GM18520 (cell line): ENCODE measurements at regions not wholly inside any gene's neighbourhood (a gene's known extent, or its start where the extent isn't known, plus 50 kb on each side); places are given as distances from the start of the nearest gene placed in this dataset.
"Not testable (repeated sequence)": the region's sequence is repeated elsewhere in the genome, so short reads cannot be mapped to it uniquely, and the experiment has no call there.

Experiments
- ATAC-seq: cut with Tn5 transposase; IDR thresholded peaks from one replicate; pipeline ENCODE4 v1.9.1; 2021; ENCODE audit not compliant: unreplicated experiment

DNA sequence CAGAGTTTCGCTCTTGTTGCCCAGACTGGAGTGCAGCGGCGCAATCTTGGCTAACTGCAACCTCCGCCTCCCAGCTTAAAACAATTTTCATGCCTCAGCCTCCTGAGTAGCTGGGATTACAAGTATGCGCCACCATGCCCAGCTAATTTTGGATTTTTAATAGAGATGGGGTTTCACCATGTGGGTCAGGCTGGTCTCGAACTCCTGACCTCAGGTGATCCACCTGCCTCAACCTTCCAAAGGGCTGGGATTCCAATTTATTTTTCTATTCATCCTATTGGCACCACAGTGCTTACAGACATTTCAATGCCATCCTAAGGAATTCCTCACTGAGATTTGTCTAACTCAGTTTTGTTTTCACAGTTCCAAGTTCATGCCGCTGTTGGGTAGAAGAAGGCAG is 98.3 kb upstream of the EGLN3 start:
- ATAC-seq: not testable (repeated sequence)

GRCh38 chr14:34046799-34047520 is 96.1 kb upstream of the EGLN3 start:
- no peak for ATAC-seq

DNA sequence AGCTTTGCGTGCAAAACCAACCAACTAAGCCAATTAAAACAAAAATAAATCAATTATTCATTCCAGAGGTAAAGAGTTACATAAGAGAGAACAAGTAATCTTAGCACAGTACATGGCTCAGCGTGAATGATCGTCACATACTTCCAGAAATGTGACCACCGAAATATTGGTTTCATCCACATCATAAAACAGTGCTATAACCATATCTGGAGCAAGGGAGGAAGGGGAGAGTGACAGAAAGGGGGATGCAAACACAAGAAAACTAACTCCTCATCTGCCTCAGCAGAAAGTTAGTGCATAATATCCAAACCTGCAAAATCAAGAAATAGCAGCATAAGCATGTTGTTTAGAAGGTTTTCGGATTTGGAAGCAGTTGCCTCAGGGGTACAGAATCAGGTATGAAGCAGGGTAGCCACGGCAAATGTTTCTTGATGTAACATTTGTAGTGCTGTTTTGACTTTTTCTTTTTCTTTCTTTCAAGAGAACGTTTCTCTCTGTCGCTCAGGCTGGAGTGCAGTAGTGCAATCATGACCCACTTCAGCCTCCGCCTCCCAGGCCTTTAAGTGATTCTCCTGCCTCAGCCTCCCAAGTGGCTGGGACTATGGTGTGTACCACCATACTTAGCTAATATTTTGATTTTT is 93.9 kb upstream of the EGLN3 start:
- no peak for ATAC-seq

DNA sequence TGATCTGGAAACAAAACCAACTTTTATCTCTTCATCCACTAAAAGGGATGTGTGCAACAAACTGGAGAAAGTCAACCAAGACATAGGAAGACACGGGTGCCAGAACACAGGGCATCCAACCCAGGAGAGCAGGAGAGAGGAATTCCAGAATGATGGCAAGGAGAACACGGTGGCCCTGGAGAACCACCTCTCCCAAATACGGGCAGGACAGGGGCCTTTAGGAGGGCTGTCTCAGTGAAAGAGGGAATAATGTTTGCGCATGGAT is 93.4 kb upstream of the EGLN3 start:
- no peak for ATAC-seq

- peak; percentile 97 for ATAC-seq
Observed at GRCh38 chr14:34043627-34044372, 92.9 kb upstream of the EGLN3 start.

DNA sequence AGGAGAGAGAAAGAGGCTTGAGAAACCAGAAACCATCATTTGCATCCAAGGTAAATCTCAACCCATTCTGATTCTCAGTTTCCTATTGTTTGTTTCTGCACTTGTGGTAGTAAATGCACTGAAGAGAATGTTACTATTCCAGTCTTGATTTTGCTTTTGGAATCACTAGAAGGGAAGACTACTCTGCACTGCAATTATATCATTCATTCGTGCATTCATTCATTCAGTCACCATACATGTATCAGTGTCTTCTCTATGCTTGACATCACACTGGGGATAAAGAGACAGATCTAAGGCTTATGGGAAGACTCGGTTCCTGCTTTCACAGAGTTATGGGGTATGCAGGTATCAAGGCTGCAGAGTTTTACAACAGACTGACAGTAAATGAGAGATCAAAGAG is 90.3 kb upstream of the EGLN3 start:
- ATAC-seq: no peak

- ATAC-seq: no peak
Observed at GRCh38 chr14:34040766-34041165, 89.9 kb upstream of the EGLN3 start.

GRCh38 chr14:34039428-34040047 is 88.7 kb upstream of the EGLN3 start:
- ATAC-seq: no peak

DNA sequence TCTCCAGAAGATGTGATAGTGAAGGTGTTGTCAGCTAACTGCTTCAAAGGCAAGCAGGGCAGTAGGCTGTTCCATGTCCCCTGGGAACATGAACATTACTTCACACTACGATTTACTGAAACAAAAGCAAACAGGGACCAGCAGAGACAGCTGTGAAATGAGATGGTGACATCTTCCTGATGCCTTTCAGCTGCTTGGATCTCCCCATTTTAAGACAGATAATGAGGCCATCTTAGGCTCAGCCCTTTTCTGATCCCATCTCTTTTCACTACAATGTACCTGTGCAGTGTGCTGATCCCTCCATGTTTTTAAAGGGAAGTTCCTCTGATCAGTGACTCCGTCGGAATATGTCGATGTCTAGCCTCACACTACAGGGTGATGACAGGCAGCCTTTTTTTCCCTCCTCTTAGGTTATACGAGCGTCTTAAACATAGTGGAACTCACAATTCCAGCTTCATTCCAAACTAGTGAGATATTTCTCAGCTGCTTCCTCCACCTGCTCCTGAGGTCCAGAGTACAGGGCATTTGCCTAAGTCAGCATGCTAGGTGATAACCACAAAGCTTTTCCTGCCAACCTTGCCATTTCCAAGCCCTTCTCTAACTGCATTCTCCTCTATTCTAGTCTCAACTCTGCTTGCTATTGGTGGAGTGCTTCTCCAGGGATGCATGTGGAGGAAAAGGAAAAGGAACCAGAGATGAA is 87.6 kb upstream of the EGLN3 start:
- ATAC-seq: no peak

- no peak for ATAC-seq
Observed at GRCh38 chr14:34036319-34036766, 85.5 kb upstream of the EGLN3 start.

DNA sequence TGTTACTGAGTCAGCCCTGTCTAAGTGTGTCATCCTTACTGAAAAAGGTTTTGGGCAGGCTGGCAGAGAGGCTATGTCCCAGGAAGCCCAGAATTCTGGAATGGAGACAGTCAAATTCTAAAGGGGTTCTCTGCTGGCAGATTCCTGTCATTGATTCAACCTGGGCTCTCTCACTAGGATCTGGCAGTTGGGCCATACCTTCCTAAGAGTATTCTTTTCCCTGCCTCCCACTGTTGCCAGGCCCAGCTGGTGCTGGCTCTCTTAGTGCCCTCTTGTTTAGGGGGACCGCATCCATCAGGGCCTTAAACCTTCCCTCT is 85.0 kb upstream of the EGLN3 start:
- ATAC-seq: no peak

- no peak for ATAC-seq
Observed at GRCh38 chr14:34035177-34035933, 84.5 kb upstream of the EGLN3 start.

- no peak for ATAC-seq
Observed at GRCh38 chr14:34034447-34035176, 83.7 kb upstream of the EGLN3 start.

DNA sequence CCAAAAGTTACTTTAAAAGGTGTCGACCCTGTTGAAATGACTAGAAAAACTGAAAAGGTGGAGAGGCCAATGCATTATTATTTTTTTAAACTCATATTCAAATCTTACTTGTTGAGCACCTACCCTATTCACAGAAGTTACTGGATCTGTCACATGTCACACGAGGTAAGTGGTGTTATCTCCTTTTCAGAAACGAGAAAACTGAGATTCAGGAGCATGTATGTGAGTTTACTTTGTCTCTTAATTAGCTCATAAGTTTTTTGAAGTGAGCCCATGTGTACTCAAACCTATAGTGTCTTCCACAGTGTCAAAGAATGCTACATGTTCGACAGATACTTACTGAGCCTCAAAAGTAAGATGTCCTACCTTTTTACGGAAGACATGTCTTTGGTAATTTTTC is 81.8 kb upstream of the EGLN3 start:
- no peak for ATAC-seq

DNA sequence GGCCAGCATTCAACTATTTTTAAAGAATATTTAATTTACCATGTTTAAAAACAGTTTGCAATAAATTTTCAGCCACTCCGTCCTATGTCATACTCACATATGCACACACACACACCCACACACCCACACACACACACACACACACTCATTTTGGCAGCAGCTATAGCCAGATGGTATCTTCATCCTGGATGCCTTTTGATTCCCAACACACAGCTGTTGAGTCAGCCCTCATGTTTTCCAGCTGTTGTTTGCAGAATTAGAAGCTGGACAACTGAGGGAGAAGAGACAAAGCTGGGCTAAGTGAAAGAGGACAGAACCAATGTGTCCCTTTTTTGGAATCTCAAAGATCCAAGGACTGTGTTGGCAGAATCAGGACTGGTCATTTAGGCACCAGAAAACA is 80.0 kb upstream of the EGLN3 start:
- no peak for ATAC-seq

DNA sequence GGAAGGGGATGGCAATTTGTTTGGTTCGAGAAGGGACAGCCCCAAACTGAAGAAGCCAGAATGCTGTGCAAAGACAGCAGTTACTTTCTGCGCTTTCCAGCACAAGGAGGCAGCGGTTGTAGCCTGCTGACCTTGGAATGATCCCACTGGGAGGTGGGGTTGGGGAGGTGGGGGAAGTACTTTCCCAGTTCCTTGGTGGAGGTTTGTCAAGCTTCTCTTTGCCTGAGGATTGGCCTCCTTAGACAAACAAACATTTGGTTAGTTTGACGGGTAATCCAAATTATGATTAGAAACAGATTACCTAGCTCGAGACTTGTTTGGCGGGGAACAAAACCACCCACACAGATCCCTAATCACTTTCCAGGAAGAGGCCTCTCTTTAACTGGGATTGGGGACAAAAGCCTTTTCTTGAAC is 79.1 kb upstream of the EGLN3 start:
- no peak for ATAC-seq

GRCh38 chr14:34027990-34028495 is 77.2 kb upstream of the EGLN3 start:
- ATAC-seq: no peak

GRCh38 chr14:34027130-34027989 is 76.5 kb upstream of the EGLN3 start:
- no peak for ATAC-seq
